Neural progenitor cell (in vitro differentiated cells): ENCODE measurements at regions not wholly inside any gene's neighbourhood (a gene's known extent, or its start where the extent isn't known, plus 50 kb on each side); places are given as distances from the start of the nearest gene placed in this dataset.
"Not testable (repeated sequence)": the region's sequence is repeated elsewhere in the genome, so short reads cannot be mapped to it uniquely, and the experiment has no call there.

ENCODE experiments used
- CTCF ChIP-seq: fragments of 200-600 bp; sonication (generic); IDR thresholded peaks from 2 replicates; pipeline ENCODE4 v1.5.1; 2017; ENCODE audit warnings: antibody characterized with exemption, mild to moderate bottlenecking
- EZH2 ChIP-seq: fragments of 200-600 bp; sonication (generic); IDR thresholded peaks from 2 replicates; pipeline ENCODE4 v1.6.1; 2017; ENCODE audit warnings: antibody characterized with exemption, mild to moderate bottlenecking, moderate library complexity

- not testable (repeated sequence) for TF ChIP-seq CTCF, EZH2
Measured at GRCh38 chr9:25731895-25732794, 53.9 kb upstream of the TUSC1 start.
